Stimulated activated CD8-positive, alpha-beta memory T cell treated with anti-CD3 and anti-CD28 coated beads, Interleukin-7, amount 100 ng/mL, for 4 hours (primary cell): ENCODE measurements at regions not wholly inside any gene's neighbourhood (a gene's known extent, or its start where the extent isn't known, plus 50 kb on each side); places are given as distances from the start of the nearest gene placed in this dataset.

Source experiments
- DNase-seq, 2 donors: peaks; one replicate each; pipeline ENCODE4 v3.0.0-alpha.2; 2020; ENCODE audit warnings: low read depth in 2 of 2

GRCh38 chr22:48897645-48898370, 929.9 kb downstream of the BRD1 start:
- no peak for DNase-seq

- DNase-seq = no peak
Measured at GRCh38 chr22:48896766-48897644, 930.7 kb downstream of the BRD1 start.

GRCh38 chr22:48895831-48896765, 931.6 kb downstream of the BRD1 start:
- no peak for DNase-seq

GRCh38 chr22:48895336-48895735, 932.3 kb downstream of the BRD1 start:
- no peak for DNase-seq

GRCh38 chr22:48894804-48895250, 932.8 kb downstream of the BRD1 start:
- DNase-seq = no peak

GRCh38 chr22:48894064-48894671, 933.5 kb downstream of the BRD1 start:
- no peak for DNase-seq

GRCh38 chr22:48893288-48894063, 934.2 kb downstream of the BRD1 start:
- DNase-seq = no peak

- DNase-seq = no peak
Measured at GRCh38 chr22:48892578-48893287, 934.9 kb downstream of the BRD1 start.

- no peak for DNase-seq
Measured at GRCh38 chr22:48891688-48892577, 935.7 kb downstream of the BRD1 start.

- no peak for DNase-seq
Measured at GRCh38 chr22:48890693-48891554, 936.7 kb downstream of the BRD1 start.

- no peak for DNase-seq
Measured at GRCh38 chr22:48889887-48890692, 937.6 kb downstream of the BRD1 start.

GRCh38 chr22:48889209-48889830, 938.4 kb downstream of the BRD1 start:
- no peak for DNase-seq

- DNase-seq = no peak
Measured at GRCh38 chr22:48888466-48889208, 939.0 kb downstream of the BRD1 start.

- DNase-seq = no peak
Measured at GRCh38 chr22:48887394-48888332, 940.0 kb downstream of the BRD1 start.
